ENCODE measurements at regions not wholly inside any gene's neighbourhood (a gene's known extent, or its start where the extent isn't known, plus 50 kb on each side); places are given as distances from the start of the nearest gene placed in this dataset.
"Not testable (repeated sequence)": the region's sequence is repeated elsewhere in the genome, so short reads cannot be mapped to it uniquely, and the experiment has no call there.

DNA sequence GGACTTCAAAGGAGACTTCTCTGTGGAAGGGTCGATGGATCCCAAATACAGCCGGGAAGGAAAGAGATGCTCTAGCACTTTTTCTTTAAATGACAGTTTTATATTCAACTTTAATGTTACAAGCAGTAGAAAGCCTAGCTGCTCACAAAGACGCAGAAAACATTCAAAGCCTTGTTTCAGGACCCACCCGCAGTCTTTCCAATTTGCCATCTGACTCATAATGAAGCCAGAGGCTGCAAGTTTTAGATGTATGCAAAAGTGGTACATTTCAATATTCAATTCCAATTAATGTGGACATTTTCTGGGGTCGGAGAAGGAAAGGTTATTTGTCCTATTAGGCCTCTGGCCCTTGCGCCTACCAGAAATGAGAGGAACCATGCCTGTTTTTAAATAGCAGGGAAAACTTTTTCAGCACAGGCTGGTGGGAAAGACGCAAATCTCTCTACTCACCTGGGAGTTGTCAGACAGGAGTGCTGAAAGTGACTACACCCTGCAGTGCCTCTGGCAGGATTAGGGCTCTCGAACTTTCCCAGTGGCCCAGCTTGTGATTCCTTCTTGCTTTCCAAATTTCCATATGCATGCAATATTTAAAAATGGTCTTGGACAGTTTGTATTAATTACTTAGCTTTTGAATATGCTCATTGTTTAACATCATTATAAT lies 117.4 kb upstream of the MBNL1 start:
- TF ChIP-seq, protein P1, sequence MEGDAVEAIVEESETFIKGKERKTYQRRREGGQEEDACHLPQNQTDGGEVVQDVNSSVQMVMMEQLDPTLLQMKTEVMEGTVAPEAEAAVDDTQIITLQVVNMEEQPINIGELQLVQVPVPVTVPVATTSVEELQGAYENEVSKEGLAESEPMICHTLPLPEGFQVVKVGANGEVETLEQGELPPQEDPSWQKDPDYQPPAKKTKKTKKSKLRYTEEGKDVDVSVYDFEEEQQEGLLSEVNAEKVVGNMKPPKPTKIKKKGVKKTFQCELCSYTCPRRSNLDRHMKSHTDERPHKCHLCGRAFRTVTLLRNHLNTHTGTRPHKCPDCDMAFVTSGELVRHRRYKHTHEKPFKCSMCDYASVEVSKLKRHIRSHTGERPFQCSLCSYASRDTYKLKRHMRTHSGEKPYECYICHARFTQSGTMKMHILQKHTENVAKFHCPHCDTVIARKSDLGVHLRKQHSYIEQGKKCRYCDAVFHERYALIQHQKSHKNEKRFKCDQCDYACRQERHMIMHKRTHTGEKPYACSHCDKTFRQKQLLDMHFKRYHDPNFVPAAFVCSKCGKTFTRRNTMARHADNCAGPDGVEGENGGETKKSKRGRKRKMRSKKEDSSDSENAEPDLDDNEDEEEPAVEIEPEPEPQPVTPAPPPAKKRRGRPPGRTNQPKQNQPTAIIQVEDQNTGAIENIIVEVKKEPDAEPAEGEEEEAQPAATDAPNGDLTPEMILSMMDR (IDR thresholded peaks at IDR 0.05; ENCODE audit: insufficient read depth, low read depth, low read length, missing control alignments) = no peak
- no peak overlapping the region for H3K4me3 ChIP-seq (ENCODE audit: low read length)
- DNase-seq (ENCODE audit: low read depth) = peak; percentile 60

- H3K4me3 ChIP-seq (ENCODE audit: low read length); DNase-seq (ENCODE audit: low read depth): not testable (repeated sequence)
These were observed 116.6 kb upstream of the MBNL1 start for GRCh38 chr3:152151877-152152765.

DNA sequence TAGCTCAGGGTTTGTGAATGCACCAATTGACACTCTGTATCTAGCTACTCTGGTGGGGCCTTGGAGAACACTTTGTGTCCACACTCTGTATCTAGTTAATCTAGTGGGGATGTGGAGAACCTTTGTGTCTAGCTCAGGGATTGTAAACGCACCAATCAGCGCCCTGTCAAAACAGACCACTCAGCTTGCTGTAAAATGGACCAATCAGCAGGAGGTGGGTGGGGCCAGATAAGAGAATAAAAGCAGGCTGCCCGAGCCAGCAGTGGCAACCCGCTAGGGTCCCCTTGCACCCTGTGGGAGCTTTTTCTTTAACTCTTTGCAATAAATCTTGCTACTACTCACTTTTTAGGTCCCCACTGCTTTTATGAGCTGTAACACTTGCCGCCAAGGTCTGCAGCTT lies 115.6 kb upstream of the MBNL1 start:
- H3K4me3 ChIP-seq (ENCODE audit: low read length); DNase-seq (ENCODE audit: low read depth): not testable (repeated sequence)

- TF ChIP-seq, protein P1 (IDR thresholded peaks at IDR 0.05; ENCODE audit: insufficient read depth, low read depth, low read length, missing control alignments) = no peak
- no peak for DNase-seq (ENCODE audit: low read depth)
- H3K4me3 ChIP-seq (ENCODE audit: low read length) = no peak overlapping the region
These were observed 113.3 kb upstream of the MBNL1 start for GRCh38 chr3:152155246-152156020.

- H3K4me3 ChIP-seq (ENCODE audit: low read length) = no peak overlapping the region
- no peak for DNase-seq (ENCODE audit: low read depth)
- TF ChIP-seq, protein P1 (IDR thresholded peaks at IDR 0.05; ENCODE audit: insufficient read depth, low read depth, low read length, missing control alignments) = no peak
These were observed 111.8 kb upstream of the MBNL1 start for GRCh38 chr3:152156880-152157279.

DNA sequence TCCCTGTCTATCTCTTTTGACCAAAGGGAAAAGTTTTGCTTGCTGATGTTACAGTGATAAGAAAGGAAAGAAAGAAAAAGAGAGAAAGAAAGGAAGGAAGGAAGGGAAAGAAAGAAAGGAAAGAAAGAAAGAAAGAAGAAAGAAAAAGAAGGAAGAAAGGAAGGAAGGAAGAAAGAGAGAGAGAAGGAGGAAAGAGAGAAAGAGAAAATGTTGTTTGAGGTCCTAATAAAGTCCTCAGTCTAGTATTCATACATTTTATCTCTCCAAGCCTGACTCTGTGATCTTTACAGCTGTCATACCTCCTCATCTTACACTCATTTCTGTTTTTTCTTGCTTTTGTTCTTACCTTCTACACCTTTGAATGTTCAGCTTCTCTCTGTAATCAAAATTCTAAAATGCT lies 111.4 kb upstream of the MBNL1 start:
- TF ChIP-seq, protein P1 (IDR thresholded peaks at IDR 0.05; ENCODE audit: insufficient read depth, low read depth, low read length, missing control alignments) = no peak
- no peak overlapping the region for H3K4me3 ChIP-seq (ENCODE audit: low read length)
- DNase-seq (ENCODE audit: low read depth) = no peak

- peak; percentile 72 for DNase-seq (ENCODE audit: low read depth)
- H3K4me3 ChIP-seq (ENCODE audit: low read length) = no peak overlapping the region
- TF ChIP-seq, protein P1 (IDR thresholded peaks at IDR 0.05; ENCODE audit: insufficient read depth, low read depth, low read length, missing control alignments) = no peak
These were observed 109.4 kb upstream of the MBNL1 start for GRCh38 chr3:152159328-152159727.

All from epithelial cell of esophagus (primary cell).